ENCODE measurements at regions not wholly inside any gene's neighbourhood (a gene's known extent, or its start where the extent isn't known, plus 50 kb on each side); places are given as distances from the start of the nearest gene placed in this dataset.

DNA sequence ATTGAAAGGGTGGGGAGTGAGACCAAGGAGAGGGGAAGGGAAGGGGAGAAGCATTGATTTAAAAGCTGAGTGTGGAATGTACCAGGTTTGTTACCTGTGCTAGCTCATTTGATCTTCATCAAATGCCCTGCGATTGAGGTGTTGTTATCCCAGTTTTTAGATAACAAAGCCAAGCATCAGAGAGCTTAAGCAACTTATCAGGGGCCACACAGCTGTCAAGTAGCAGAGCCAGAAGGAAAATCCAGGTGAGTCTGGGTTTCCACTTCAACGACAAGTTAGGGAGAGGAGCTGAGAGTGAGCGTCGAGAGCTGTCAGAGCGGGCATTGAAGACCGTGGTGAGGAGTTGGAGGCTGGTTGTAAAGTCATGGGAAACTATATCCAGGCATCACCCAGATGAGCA, 146.9 kb upstream of the IRF2BP2 start:
- no peak for TF ChIP-seq Cebpa-rat (IDR thresholded peaks at IDR 0.05)
- Histone ChIP-seq H3K36me3 (no peaks in the 10 kb centered on the region), H3K27me3 (no peaks in the 10 kb centered on the region), H3K4me3 (no peak overlapping the region), H3K9ac (no peak overlapping the region), H4K20me1 (no peaks in the 10 kb centered on the region), H3K4me2 (no peak overlapping the region), H3K27ac (no peak overlapping the region), H3K4me1 (peaks cover 28% of the 10 kb centered on the region), H3K9me3 (0 out of 2 replicates have a peak, but pooled peaks cover 3% of the 10 kb centered on the region)

GRCh38 chr1:234756066-234756774, 146.2 kb upstream of the IRF2BP2 start:
- Histone ChIP-seq H3K4me3 (no peak overlapping the region), H4K20me1 (no peaks in the 10 kb centered on the region), H3K27ac (no peak overlapping the region), H3K4me2 (no peak overlapping the region), H3K9ac (no peak overlapping the region), H3K4me1 (peaks cover 28% of the 10 kb centered on the region), H3K9me3 (0 out of 2 replicates have a peak, but pooled peaks cover 3% of the 10 kb centered on the region), H3K27me3 (no peaks in the 10 kb centered on the region), H3K36me3 (no peaks in the 10 kb centered on the region)
- TF ChIP-seq Cebpa-rat (IDR thresholded peaks at IDR 0.05) = no peak

- no peak overlapping the region for H3K27ac ChIP-seq
- no peaks in the 10 kb centered on the region for H3K27me3 ChIP-seq
- H3K4me2 ChIP-seq = no peak overlapping the region
- no peaks in the 10 kb centered on the region for H3K36me3 ChIP-seq
- H3K4me3 ChIP-seq = no peak overlapping the region
- peak; percentile 31; the same call in 1 of the 2 replicates for TF ChIP-seq Cebpa-rat (IDR thresholded peaks at IDR 0.05)
- H3K4me1 ChIP-seq = peaks cover 26% of the 10 kb centered on the region
- 0 out of 2 replicates have a peak, but pooled peaks cover 3% of the 10 kb centered on the region for H3K9me3 ChIP-seq
- H3K9ac ChIP-seq = no peak overlapping the region
- no peaks in the 10 kb centered on the region for H4K20me1 ChIP-seq
These were observed 145.5 kb upstream of the IRF2BP2 start for GRCh38 chr1:234755449-234755863.

DNA sequence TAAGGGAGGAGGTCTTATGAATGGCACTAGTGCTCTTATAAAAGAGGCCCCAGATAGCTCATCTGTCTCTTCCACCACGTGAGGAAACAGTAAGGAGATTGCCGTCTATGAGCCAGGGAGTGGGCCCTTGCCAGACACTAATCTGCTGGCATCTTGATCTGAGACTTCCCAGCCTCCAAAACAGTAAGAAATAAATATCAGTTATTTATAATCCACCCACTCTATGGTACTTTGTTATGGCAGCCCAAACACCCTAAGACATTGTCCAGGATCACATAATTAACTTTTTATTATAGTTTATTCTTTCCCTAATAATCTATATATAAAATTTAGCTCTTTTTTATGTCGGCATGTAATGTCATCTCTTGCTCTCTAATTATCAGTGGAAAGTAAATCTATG, 144.0 kb upstream of the IRF2BP2 start:
- Histone ChIP-seq H4K20me1 (no peaks in the 10 kb centered on the region), H3K9ac (no peak overlapping the region), H3K9me3 (no peaks in the 10 kb centered on the region), H3K36me3 (no peaks in the 10 kb centered on the region), H3K27me3 (no peaks in the 10 kb centered on the region), H3K4me2 (no peak overlapping the region), H3K27ac (no peak overlapping the region), H3K4me1 (peaks cover 11% of the 10 kb centered on the region), H3K4me3 (no peak overlapping the region)
- TF ChIP-seq Cebpa-rat (IDR thresholded peaks at IDR 0.05) = no peak

DNA sequence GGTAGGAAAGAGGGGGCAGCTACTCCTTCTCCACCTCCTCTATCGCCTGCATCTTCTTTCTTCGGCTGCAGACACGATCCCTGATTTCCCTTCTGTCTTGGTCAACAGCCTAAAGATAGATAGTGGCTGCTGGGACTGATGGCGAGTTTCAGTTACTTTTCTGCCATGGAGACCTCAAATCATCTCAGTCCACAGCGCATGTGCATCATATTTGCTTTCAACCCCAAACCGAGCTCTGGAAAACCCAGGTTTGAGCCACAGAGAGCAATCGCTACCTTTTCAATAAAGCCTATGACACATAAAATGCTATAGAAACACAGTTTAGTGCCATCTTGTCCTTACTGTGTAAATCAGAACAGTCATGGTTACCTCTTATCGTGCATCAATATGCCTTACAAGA, 142.9 kb upstream of the IRF2BP2 start:
- no peaks in the 10 kb centered on the region for H3K27me3 ChIP-seq
- H3K9me3 ChIP-seq = no peaks in the 10 kb centered on the region
- H3K4me3 ChIP-seq = no peak overlapping the region
- H3K4me1 ChIP-seq = peaks cover under 1% of the 10 kb centered on the region; the same call in 1 of the 2 replicates
- no peak overlapping the region for H3K4me2 ChIP-seq
- no peaks in the 10 kb centered on the region for H3K36me3 ChIP-seq
- no peak overlapping the region for H3K27ac ChIP-seq
- TF ChIP-seq Cebpa-rat (IDR thresholded peaks at IDR 0.05) = no peak
- H4K20me1 ChIP-seq = no peaks in the 10 kb centered on the region
- H3K9ac ChIP-seq = no peak overlapping the region

DNA sequence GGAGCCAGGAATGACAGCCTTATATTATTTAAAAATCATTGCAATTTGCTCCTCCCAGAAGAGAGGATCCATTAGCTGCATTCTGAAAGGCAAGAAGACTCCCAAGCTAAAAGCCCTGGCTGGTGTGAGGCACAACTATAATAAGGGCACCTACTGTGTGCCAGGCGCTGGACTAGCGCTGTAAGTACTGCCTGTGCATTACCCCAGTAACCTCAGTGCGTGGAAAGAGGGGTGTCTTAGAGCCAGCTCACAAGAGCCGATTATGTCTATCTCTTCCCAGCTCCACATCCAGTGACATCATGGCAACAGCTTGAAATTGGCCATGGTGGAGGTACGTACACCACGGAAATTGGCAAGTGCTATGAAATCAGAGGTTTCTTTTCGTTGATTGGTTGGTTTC, 141.7 kb upstream of the IRF2BP2 start:
- Histone ChIP-seq H3K4me3 (no peak overlapping the region), H3K36me3 (no peaks in the 10 kb centered on the region), H3K9ac (no peak overlapping the region), H3K27me3 (no peaks in the 10 kb centered on the region), H3K4me1 (peaks cover 4% of the 10 kb centered on the region), H3K27ac (no peak overlapping the region), H3K4me2 (no peak overlapping the region), H3K9me3 (no peaks in the 10 kb centered on the region), H4K20me1 (no peaks in the 10 kb centered on the region)
- TF ChIP-seq Cebpa-rat (IDR thresholded peaks at IDR 0.05) = no peak

- Histone ChIP-seq H3K9me3 (no peaks in the 10 kb centered on the region), H3K36me3 (no peaks in the 10 kb centered on the region), H3K27me3 (no peaks in the 10 kb centered on the region), H4K20me1 (no peaks in the 10 kb centered on the region), H3K4me2 (no peak overlapping the region), H3K4me3 (no peak overlapping the region), H3K9ac (no peak overlapping the region), H3K4me1 (peaks cover 10% of the 10 kb centered on the region), H3K27ac (no peak overlapping the region)
- no peak for TF ChIP-seq Cebpa-rat (IDR thresholded peaks at IDR 0.05)
These were observed 141.1 kb upstream of the IRF2BP2 start for GRCh38 chr1:234750922-234751627.

- Histone ChIP-seq H3K4me2 (no peak overlapping the region), H4K20me1 (no peaks in the 10 kb centered on the region), H3K9me3 (no peaks in the 10 kb centered on the region), H3K4me3 (no peak overlapping the region), H3K36me3 (no peaks in the 10 kb centered on the region), H3K27ac (no peak overlapping the region), H3K4me1 (peaks cover 32% of the 10 kb centered on the region), H3K9ac (no peak overlapping the region), H3K27me3 (no peaks in the 10 kb centered on the region)
- TF ChIP-seq Cebpa-rat (IDR thresholded peaks at IDR 0.05) = no peak
These were observed 138.7 kb upstream of the IRF2BP2 start for GRCh38 chr1:234748713-234749112.

GRCh38 chr1:234748066-234748465, 138.1 kb upstream of the IRF2BP2 start:
- TF ChIP-seq Cebpa-rat (IDR thresholded peaks at IDR 0.05) = no peak
- Histone ChIP-seq H3K4me3 (no peak overlapping the region), H3K27me3 (no peaks in the 10 kb centered on the region), H3K9me3 (no peaks in the 10 kb centered on the region), H4K20me1 (no peaks in the 10 kb centered on the region), H3K4me2 (no peak overlapping the region), H3K9ac (no peak overlapping the region), H3K36me3 (no peaks in the 10 kb centered on the region), H3K27ac (no peak overlapping the region), H3K4me1 (peaks cover 35% of the 10 kb centered on the region)

GRCh38 chr1:234746798-234747196, 136.8 kb upstream of the IRF2BP2 start:
- H3K9me3 ChIP-seq = no peaks in the 10 kb centered on the region
- H3K4me3 ChIP-seq = no peak overlapping the region
- H3K27me3 ChIP-seq = no peaks in the 10 kb centered on the region
- peak overlapping the region; percentile 38 for H3K4me2 ChIP-seq
- peaks cover 40% of the 10 kb centered on the region for H3K4me1 ChIP-seq
- H3K36me3 ChIP-seq = no peaks in the 10 kb centered on the region
- no peak overlapping the region for H3K9ac ChIP-seq
- no peak for TF ChIP-seq Cebpa-rat (IDR thresholded peaks at IDR 0.05)
- no peaks in the 10 kb centered on the region for H4K20me1 ChIP-seq
- H3K27ac ChIP-seq = no peak overlapping the region
